Astrocyte of the cerebellum (primary cell): ENCODE measurements at regions not wholly inside any gene's neighbourhood (a gene's known extent, or its start where the extent isn't known, plus 50 kb on each side); places are given as distances from the start of the nearest gene placed in this dataset.

ENCODE experiments used
- DNase-seq: peaks from one replicate; pipeline ENCODE4 v3.0.0-alpha.2; 2011; ENCODE audit warnings: low read depth
- H3K4me3 ChIP-seq: 2 replicates; pipeline ENCODE4 v1.5.1; 2011; ENCODE audit warnings: mild to moderate bottlenecking, low read depth, low read length, moderate library complexity
- CTCF ChIP-seq: IDR thresholded peaks from 2 replicates; pipeline ENCODE4 v1.5.1; 2012; ENCODE audit warnings: low read length, low read depth, moderate library complexity, mild to moderate bottlenecking; ENCODE audit errors: missing control alignments
- in situ Hi-C: cut with HindIII; loops from 2 replicates; pipeline ENCODE4 v1.10.0; 2017; ENCODE audit warnings: low sequenced_read_pairs

GRCh38 chr3:176946202-176946601, 251.1 kb downstream of the TBL1XR1 start:
- DNase-seq: no peak
- H3K4me3 ChIP-seq: no peak overlapping the region
- no peak for TF ChIP-seq CTCF
- in situ Hi-C loops: no loop called here

- DNase-seq: no peak
- no peak for TF ChIP-seq CTCF
- in situ Hi-C loops: no loop called here
- no peak overlapping the region for H3K4me3 ChIP-seq
These were observed 255.0 kb downstream of the TBL1XR1 start for GRCh38 chr3:176942305-176942704.

- DNase-seq: no peak
- no peak for TF ChIP-seq CTCF
- in situ Hi-C loops: no loop called here
- no peak overlapping the region for H3K4me3 ChIP-seq
These were observed 255.6 kb downstream of the TBL1XR1 start for GRCh38 chr3:176941689-176942088.

- no peak overlapping the region for H3K4me3 ChIP-seq
- DNase-seq: peak; percentile 88
- in situ Hi-C loops: no loop called here
- TF ChIP-seq CTCF: peak; percentile 78
These were observed 258.1 kb downstream of the TBL1XR1 start for GRCh38 chr3:176939022-176939817.

GRCh38 chr3:176937994-176938393, 259.3 kb downstream of the TBL1XR1 start:
- H3K4me3 ChIP-seq: no peak overlapping the region
- in situ Hi-C loops: no loop called here
- TF ChIP-seq CTCF: no peak
- no peak for DNase-seq

- in situ Hi-C loops: no loop called here
These were observed 259.7 kb downstream of the TBL1XR1 start for GRCh38 chr3:176937541-176937940.

More at GRCh38 chr3:176937541-176937940, 259.7 kb downstream of the TBL1XR1 start:
- no peak for DNase-seq
- H3K4me3 ChIP-seq: no peak overlapping the region
- no peak for TF ChIP-seq CTCF
